K562 (cell line): ENCODE measurements at regions not wholly inside any gene's neighbourhood (a gene's known extent, or its start where the extent isn't known, plus 50 kb on each side); places are given as distances from the start of the nearest gene placed in this dataset.

ENCODE experiments used
- CBX2 ChIP-seq: fragments of 200-600 bp; sonication (generic); IDR thresholded peaks from one replicate; pipeline ENCODE4 v1.6.1; 2012; ENCODE audit warnings: mild to moderate bottlenecking, low read length, inconsistent platforms; ENCODE audit not compliant: insufficient read depth, poor library complexity, severe bottlenecking
- CEBPG ChIP-seq, 3 experiments: fragments of 200-800 bp in 1 of 3; sonication (Bioruptor generic) in 1 of 3; sonication (generic) in 1 of 3; formaldehyde crosslinking in 1 of 3; IDR thresholded peaks in 2 of 3; conservative IDR thresholded peaks in 1 of 3; 2 replicates each; pipeline versions ENCODE4 v1.6.1 to v1.8.0; 2016 to 2022; ENCODE audit warnings: missing compliant biosample characterization in 2 of 3, missing genetic modification characterization in 2 of 3, mild to moderate bottlenecking in 1 of 3, missing genetic modification reagents in 1 of 3
- CHD1 ChIP-seq: fragments of 200-600 bp; sonication (generic); IDR thresholded peaks from one replicate; pipeline ENCODE4 v1.6.1; 2012; ENCODE audit warnings: mild to moderate bottlenecking, moderate library complexity, low read length, inconsistent platforms
- ETV6 ChIP-seq, 3 experiments: fragments of 150-350 bp in 1 of 3; sonication (generic) in 1 of 3; formaldehyde crosslinking in 1 of 3; IDR thresholded peaks; 2 replicates each; pipeline versions ENCODE4 v1.6.1 to v1.8.0; 2014 to 2022; ENCODE audit warnings: borderline replicate concordance in 2 of 3, low read depth in 2 of 3, antibody characterized with exemption in 1 of 3, low read length in 1 of 3, mild to moderate bottlenecking in 1 of 3, missing genetic modification reagents in 1 of 3
- JUND ChIP-seq, 2 experiments: IDR thresholded peaks; 2 replicates in 1 of 2; 3 replicates in 1 of 2; pipeline ENCODE4 v1.6.1; 2011; ENCODE audit warnings: borderline replicate concordance in 2 of 2, low read depth in 2 of 2, low read length in 2 of 2, improper control_type of control experiment in 1 of 2, missing biosample characterization in 1 of 2, missing genetic modification characterization in 1 of 2, missing genetic modification reagents in 1 of 2
- KLF6 ChIP-seq: fragments of 250-450 bp; sonication (Bioruptor Pico); IDR thresholded peaks from 2 replicates; pipeline ENCODE4 v1.4.0; 2020; ENCODE audit warnings: mild to moderate bottlenecking, moderate library complexity, borderline replicate concordance
- LEF1 ChIP-seq: fragments of 450-650 bp; IDR thresholded peaks from 2 replicates; pipeline ENCODE4 v1.6.1; 2016; ENCODE audit warnings: mild to moderate bottlenecking
- NFIX ChIP-seq: fragments of 250-450 bp; sonication (Bioruptor Pico); IDR thresholded peaks from 2 replicates; pipeline ENCODE4 v1.4.0; 2020; ENCODE audit warnings: low read depth, mild to moderate bottlenecking, moderate library complexity
- NUFIP1 ChIP-seq: fragments of 450-650 bp; IDR thresholded peaks from 2 replicates; pipeline ENCODE4 v1.6.1; 2018; ENCODE audit not compliant: partially characterized antibody
- U2AF2 ChIP-seq: fragments of 200-400 bp; formaldehyde crosslinking; optimal IDR thresholded peaks from 2 replicates; pipeline ENCODE3; 2017; ENCODE audit warnings: low read depth, mild to moderate bottlenecking, low read length
- WHSC1 ChIP-seq: IDR thresholded peaks from one replicate; pipeline ENCODE4 v1.6.1; 2012; ENCODE audit warnings: low read length, control low read depth, inconsistent platforms
- ZNF253 ChIP-seq: fragments of 250-450 bp; sonication (Bioruptor Pico); conservative IDR thresholded peaks from 2 replicates; pipeline ENCODE4 v1.6.1; 2021; ENCODE audit warnings: mild to moderate bottlenecking
- TF ChIP-seq, protein P1 (sequence below), 2 experiments: fragments of 250-450 bp in 1 of 2; fragments of 450-650 bp in 1 of 2; sonication (Bioruptor Pico) in 1 of 2; IDR thresholded peaks; 2 replicates each; pipeline versions ENCODE4 v1.6.1 to v1.8.0; 2016 to 2021; ENCODE audit warnings: mild to moderate bottlenecking in 2 of 2, moderate library complexity in 2 of 2, missing compliant biosample characterization in 1 of 2, missing genetic modification characterization in 1 of 2
- TF ChIP-seq, protein P2 (sequence below): fragments of 250-450 bp; sonication (Bioruptor Pico); IDR thresholded peaks from 2 replicates; pipeline ENCODE4 v1.4.0; 2020; ENCODE audit warnings: mild to moderate bottlenecking, moderate library complexity
- TF ChIP-seq, protein P3 (sequence below): fragments of 450-650 bp; IDR thresholded peaks from 2 replicates; pipeline ENCODE4 v1.6.1; 2016; ENCODE audit warnings: mild to moderate bottlenecking
- TF ChIP-seq, protein P4 (sequence below), 2 experiments: fragments of 450-650 bp; IDR thresholded peaks; 2 replicates each; pipeline ENCODE4 v1.6.1; 2018; ENCODE audit warnings: mild to moderate bottlenecking in 2 of 2, low read depth in 1 of 2; ENCODE audit not compliant: partially characterized antibody in 2 of 2

DNA sequence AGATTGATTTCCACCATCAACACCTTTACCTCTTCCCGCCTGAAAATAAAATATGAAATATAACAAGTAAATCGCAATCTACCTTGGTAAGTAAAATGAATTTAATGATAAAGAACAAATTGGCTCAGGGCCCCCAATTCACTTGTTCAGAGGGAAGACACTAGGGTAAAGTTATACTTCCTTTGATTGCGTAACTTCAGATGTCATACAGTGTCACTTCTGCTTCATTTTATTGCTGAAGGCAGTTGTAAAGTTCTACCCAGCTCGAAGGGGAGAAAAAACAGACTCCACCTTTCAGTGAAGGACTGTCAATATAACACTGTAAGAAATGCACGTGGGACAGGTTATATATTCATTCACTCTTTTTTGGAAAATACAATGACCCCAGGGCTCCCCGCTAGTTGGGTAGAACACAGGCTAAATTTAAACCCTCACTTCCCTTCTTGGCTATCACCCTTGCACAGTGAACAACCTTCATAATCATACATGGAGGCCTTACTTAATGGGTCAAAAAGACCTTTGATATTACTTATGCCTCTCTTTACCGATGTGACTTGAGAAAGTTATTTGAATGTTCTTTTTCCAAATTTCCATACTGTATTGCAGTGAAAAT is 848.8 kb downstream of the MAT2B start (continued):
- TF ChIP-seq U2AF2 = no peak
- TF ChIP-seq CHD1 = no peak
- TF ChIP-seq, protein P1, sequence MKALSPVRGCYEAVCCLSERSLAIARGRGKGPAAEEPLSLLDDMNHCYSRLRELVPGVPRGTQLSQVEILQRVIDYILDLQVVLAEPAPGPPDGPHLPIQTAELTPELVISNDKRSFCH (CRISPR knock-in tag; IDR thresholded peaks at IDR 0.05) = no peak
- TF ChIP-seq, protein P1 (tag; IDR thresholded peaks at IDR 0.05) = no peak
- TF ChIP-seq, protein P2, sequence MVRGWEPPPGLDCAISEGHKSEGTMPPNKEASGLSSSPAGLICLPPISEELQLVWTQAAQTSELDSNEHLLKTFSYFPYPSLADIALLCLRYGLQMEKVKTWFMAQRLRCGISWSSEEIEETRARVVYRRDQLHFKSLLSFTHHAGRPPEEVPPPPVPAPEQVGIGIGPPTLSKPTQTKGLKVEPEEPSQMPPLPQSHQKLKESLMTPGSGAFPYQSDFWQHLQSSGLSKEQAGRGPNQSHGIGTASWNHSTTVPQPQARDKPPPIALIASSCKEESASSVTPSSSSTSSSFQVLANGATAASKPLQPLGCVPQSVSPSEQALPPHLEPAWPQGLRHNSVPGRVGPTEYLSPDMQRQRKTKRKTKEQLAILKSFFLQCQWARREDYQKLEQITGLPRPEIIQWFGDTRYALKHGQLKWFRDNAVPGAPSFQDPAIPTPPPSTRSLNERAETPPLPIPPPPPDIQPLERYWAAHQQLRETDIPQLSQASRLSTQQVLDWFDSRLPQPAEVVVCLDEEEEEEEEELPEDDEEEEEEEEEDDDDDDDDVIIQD (CRISPR knock-in tag) = no peak
- peak in 1 of 2 experiments; percentile 27; a peak in 1 of 4 replicates for TF ChIP-seq ETV6 (IDR thresholded peaks at IDR 0.05; ENCODE audit: borderline replicate concordance in 1 of 2, low read depth in 2 of 2, low read length in 1 of 2)
- no peak for TF ChIP-seq ETV6 (CRISPR knock-in tag; IDR thresholded peaks at IDR 0.05; ENCODE audit: borderline replicate concordance)
- TF ChIP-seq KLF6 (CRISPR knock-in tag) = no peak
- TF ChIP-seq CBX2 = no peak
- no peak for TF ChIP-seq NUFIP1
- TF ChIP-seq, protein P3, sequence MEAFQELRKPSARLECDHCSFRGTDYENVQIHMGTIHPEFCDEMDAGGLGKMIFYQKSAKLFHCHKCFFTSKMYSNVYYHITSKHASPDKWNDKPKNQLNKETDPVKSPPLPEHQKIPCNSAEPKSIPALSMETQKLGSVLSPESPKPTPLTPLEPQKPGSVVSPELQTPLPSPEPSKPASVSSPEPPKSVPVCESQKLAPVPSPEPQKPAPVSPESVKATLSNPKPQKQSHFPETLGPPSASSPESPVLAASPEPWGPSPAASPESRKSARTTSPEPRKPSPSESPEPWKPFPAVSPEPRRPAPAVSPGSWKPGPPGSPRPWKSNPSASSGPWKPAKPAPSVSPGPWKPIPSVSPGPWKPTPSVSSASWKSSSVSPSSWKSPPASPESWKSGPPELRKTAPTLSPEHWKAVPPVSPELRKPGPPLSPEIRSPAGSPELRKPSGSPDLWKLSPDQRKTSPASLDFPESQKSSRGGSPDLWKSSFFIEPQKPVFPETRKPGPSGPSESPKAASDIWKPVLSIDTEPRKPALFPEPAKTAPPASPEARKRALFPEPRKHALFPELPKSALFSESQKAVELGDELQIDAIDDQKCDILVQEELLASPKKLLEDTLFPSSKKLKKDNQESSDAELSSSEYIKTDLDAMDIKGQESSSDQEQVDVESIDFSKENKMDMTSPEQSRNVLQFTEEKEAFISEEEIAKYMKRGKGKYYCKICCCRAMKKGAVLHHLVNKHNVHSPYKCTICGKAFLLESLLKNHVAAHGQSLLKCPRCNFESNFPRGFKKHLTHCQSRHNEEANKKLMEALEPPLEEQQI = no peak
- no peak for TF ChIP-seq WHSC1
- TF ChIP-seq CEBPG (CRISPR knock-in tag; IDR thresholded peaks at IDR 0.05) = peak; percentile 94
- peak; percentile 96 to 99 for TF ChIP-seq CEBPG (tag; conservative IDR thresholded peaks at IDR 0.05 in 1 of 2, IDR thresholded peaks at IDR 0.05 in 1 of 2)
- TF ChIP-seq ZNF253 (CRISPR knock-in tag) = no peak
- no peak for TF ChIP-seq LEF1
- TF ChIP-seq, protein P4, sequence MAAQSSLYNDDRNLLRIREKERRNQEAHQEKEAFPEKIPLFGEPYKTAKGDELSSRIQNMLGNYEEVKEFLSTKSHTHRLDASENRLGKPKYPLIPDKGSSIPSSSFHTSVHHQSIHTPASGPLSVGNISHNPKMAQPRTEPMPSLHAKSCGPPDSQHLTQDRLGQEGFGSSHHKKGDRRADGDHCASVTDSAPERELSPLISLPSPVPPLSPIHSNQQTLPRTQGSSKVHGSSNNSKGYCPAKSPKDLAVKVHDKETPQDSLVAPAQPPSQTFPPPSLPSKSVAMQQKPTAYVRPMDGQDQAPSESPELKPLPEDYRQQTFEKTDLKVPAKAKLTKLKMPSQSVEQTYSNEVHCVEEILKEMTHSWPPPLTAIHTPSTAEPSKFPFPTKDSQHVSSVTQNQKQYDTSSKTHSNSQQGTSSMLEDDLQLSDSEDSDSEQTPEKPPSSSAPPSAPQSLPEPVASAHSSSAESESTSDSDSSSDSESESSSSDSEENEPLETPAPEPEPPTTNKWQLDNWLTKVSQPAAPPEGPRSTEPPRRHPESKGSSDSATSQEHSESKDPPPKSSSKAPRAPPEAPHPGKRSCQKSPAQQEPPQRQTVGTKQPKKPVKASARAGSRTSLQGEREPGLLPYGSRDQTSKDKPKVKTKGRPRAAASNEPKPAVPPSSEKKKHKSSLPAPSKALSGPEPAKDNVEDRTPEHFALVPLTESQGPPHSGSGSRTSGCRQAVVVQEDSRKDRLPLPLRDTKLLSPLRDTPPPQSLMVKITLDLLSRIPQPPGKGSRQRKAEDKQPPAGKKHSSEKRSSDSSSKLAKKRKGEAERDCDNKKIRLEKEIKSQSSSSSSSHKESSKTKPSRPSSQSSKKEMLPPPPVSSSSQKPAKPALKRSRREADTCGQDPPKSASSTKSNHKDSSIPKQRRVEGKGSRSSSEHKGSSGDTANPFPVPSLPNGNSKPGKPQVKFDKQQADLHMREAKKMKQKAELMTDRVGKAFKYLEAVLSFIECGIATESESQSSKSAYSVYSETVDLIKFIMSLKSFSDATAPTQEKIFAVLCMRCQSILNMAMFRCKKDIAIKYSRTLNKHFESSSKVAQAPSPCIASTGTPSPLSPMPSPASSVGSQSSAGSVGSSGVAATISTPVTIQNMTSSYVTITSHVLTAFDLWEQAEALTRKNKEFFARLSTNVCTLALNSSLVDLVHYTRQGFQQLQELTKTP (IDR thresholded peaks at IDR 0.05; ENCODE audit: low read depth in 1 of 2, partially characterized antibody in 2 of 2) = peak; percentile 39 to 54
- TF ChIP-seq JUND (IDR thresholded peaks at IDR 0.05; ENCODE audit: borderline replicate concordance, low read depth, low read length) = peak; percentile 45; the same call in 1 of the 2 replicates
- TF ChIP-seq JUND (tag; IDR thresholded peaks at IDR 0.05; ENCODE audit: borderline replicate concordance, low read depth, low read length) = no peak; the same call in 2 of the 3 replicates
- TF ChIP-seq NFIX (CRISPR knock-in tag) = no peak
